Activated T-helper 1 cell treated with anti-CD3 and anti-CD28 coated beads, Interleukin-2, amount 50 U/mL, for 16 hours (primary cell): ENCODE measurements at regions not wholly inside any gene's neighbourhood (a gene's known extent, or its start where the extent isn't known, plus 50 kb on each side); places are given as distances from the start of the nearest gene placed in this dataset.

Experiments used
- DNase-seq, 2 donors: peaks; one replicate each; pipeline ENCODE4 v3.0.0-alpha.2; 2020; ENCODE audit warnings: low read depth in 1 of 2, low spot score in 1 of 2

- no peak for DNase-seq
Measured at GRCh38 chr11:80886684-80887083, 1445.9 kb upstream of the TENM4 start.

GRCh38 chr11:80873310-80873999 is 1432.6 kb upstream of the TENM4 start:
- no peak for DNase-seq

- DNase-seq: no peak
Measured at GRCh38 chr11:80872116-80872728, 1431.4 kb upstream of the TENM4 start.

- DNase-seq: no peak
Measured at GRCh38 chr11:80868831-80869230, 1428.0 kb upstream of the TENM4 start.

GRCh38 chr11:80862011-80862410 is 1421.2 kb upstream of the TENM4 start:
- no peak for DNase-seq

GRCh38 chr11:80861193-80861592 is 1420.4 kb upstream of the TENM4 start:
- no peak for DNase-seq

GRCh38 chr11:80860632-80861031 is 1419.8 kb upstream of the TENM4 start:
- DNase-seq: no peak

GRCh38 chr11:80856066-80856465 is 1415.2 kb upstream of the TENM4 start:
- DNase-seq: no peak

- DNase-seq: no peak
Measured at GRCh38 chr11:80855426-80855825, 1414.6 kb upstream of the TENM4 start.

GRCh38 chr11:80849253-80849652 is 1408.4 kb upstream of the TENM4 start:
- no peak for DNase-seq

- no peak for DNase-seq
Measured at GRCh38 chr11:80846979-80847378, 1406.1 kb upstream of the TENM4 start.

GRCh38 chr11:80846442-80846841 is 1405.6 kb upstream of the TENM4 start:
- no peak for DNase-seq

- DNase-seq: no peak
Measured at GRCh38 chr11:80844110-80844819, 1403.4 kb upstream of the TENM4 start.

- no peak for DNase-seq
Measured at GRCh38 chr11:80843266-80843974, 1402.6 kb upstream of the TENM4 start.

- no peak for DNase-seq
Measured at GRCh38 chr11:80842246-80842645, 1401.4 kb upstream of the TENM4 start.

GRCh38 chr11:80841675-80842074 is 1400.8 kb upstream of the TENM4 start:
- DNase-seq: no peak

GRCh38 chr11:80838153-80838552 is 1397.3 kb upstream of the TENM4 start:
- no peak for DNase-seq

- DNase-seq: no peak
Measured at GRCh38 chr11:80837051-80837450, 1396.2 kb upstream of the TENM4 start.

- no peak for DNase-seq
Measured at GRCh38 chr11:80831374-80831773, 1390.5 kb upstream of the TENM4 start.

GRCh38 chr11:80827781-80828180 is 1387.0 kb upstream of the TENM4 start:
- DNase-seq: no peak

- DNase-seq: no peak
Measured at GRCh38 chr11:80826808-80827207, 1386.0 kb upstream of the TENM4 start.

- DNase-seq: no peak
Measured at GRCh38 chr11:80822308-80822707, 1381.5 kb upstream of the TENM4 start.
